ENCODE measurements at regions not wholly inside any gene's neighbourhood (a gene's known extent, or its start where the extent isn't known, plus 50 kb on each side); places are given as distances from the start of the nearest gene placed in this dataset.
A peak's percentile ranks its signal among the peaks of the same experiment; 100 is the strongest.

DNA sequence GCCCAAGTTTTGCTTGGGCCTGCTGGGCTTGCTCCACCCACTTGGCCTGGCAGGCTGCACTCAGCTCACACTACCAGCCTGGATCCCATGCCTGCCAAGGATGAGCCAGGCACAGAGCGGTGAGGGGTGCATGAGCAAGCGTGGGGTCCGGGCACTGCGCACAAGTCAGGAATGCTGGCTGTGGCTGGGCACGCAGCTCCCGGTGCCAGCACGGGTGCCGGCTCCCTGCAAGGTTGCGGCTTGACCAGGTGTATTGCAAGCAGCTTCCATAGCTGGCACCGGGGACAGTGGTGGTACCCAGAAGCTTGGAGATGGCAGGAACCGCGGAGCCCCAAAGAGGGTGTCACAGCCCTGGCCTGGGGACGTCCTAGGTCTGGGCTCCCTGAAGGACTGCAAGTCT lies 224.4 kb upstream of the NRIP1 start:
- Histone ChIP-seq H3K4me1 (no peaks in the 10 kb centered on the region), H3K4me3 (no peak overlapping the region), H3K27ac (replicated peaks) (no peak overlapping the region), H3K9me3 (replicated peaks) (no peaks in the 10 kb centered on the region), H3K27me3 (ENCODE audit: low read depth) (no peaks in the 10 kb centered on the region), H3K36me3 (no peaks in the 10 kb centered on the region)
- TF ChIP-seq, protein P1, sequence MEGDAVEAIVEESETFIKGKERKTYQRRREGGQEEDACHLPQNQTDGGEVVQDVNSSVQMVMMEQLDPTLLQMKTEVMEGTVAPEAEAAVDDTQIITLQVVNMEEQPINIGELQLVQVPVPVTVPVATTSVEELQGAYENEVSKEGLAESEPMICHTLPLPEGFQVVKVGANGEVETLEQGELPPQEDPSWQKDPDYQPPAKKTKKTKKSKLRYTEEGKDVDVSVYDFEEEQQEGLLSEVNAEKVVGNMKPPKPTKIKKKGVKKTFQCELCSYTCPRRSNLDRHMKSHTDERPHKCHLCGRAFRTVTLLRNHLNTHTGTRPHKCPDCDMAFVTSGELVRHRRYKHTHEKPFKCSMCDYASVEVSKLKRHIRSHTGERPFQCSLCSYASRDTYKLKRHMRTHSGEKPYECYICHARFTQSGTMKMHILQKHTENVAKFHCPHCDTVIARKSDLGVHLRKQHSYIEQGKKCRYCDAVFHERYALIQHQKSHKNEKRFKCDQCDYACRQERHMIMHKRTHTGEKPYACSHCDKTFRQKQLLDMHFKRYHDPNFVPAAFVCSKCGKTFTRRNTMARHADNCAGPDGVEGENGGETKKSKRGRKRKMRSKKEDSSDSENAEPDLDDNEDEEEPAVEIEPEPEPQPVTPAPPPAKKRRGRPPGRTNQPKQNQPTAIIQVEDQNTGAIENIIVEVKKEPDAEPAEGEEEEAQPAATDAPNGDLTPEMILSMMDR (IDR thresholded peaks at IDR 0.05; ENCODE audit: borderline replicate concordance) = no peak
- intact Hi-C loops (cut with micrococcal nuclease) = no loop called here
- DNase-seq = no peak

DNA sequence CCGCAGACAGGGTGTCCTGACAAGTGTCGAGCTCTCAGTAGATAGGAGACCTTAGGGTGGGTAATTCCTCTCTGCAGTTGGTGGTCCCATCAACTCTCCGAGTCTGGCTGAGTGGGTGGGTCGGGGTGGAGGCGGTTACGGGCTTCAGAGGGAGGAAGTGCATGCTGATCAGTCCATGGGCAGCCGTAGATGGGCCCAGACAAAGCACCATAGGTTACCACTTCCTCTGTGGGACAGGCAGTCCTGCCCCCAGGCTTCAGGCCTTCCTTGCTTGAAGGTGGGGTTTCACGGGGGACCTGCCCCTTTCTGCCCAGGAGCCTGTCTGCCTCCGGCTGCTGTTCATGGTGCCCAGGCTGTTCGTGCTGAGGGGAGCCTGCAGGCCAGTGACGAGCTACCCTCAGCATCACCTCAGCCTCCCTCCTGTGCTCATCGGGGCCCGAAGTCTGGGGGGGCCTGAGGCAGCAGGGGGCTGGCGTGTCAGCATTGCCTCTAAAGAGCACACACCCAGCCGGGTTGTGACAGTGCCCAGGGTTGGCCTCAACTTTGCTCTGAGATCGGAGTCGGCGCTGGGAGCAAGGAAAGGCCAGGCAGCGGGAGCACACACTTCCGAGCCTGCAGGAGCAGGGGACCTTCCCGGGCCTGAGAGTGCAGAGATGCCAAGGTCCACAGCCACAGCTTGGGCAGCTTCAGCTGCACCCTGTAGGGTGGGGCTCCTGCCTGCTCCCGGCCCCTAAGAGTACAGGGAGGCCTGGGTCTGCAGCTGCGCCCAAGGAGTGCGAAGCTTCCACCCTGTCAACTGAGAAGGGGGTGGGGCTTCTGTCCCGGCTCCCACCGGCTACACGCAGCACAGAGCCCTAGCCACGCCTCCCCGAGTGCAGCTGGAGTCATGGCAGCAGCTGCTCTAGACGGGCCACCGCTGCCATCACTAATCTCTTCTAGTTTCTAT lies 225.4 kb upstream of the NRIP1 start:
- intact Hi-C loops (cut with micrococcal nuclease) = no loop called here
- Histone ChIP-seq H3K27ac (replicated peaks) (no peak overlapping the region), H3K36me3 (no peaks in the 10 kb centered on the region), H3K4me3 (no peak overlapping the region), H3K4me1 (no peaks in the 10 kb centered on the region), H3K9me3 (replicated peaks) (no peaks in the 10 kb centered on the region), H3K27me3 (ENCODE audit: low read depth) (no peaks in the 10 kb centered on the region)
- TF ChIP-seq, protein P1 (IDR thresholded peaks at IDR 0.05; ENCODE audit: borderline replicate concordance) = no peak
- peak; percentile 16 for DNase-seq

DNA sequence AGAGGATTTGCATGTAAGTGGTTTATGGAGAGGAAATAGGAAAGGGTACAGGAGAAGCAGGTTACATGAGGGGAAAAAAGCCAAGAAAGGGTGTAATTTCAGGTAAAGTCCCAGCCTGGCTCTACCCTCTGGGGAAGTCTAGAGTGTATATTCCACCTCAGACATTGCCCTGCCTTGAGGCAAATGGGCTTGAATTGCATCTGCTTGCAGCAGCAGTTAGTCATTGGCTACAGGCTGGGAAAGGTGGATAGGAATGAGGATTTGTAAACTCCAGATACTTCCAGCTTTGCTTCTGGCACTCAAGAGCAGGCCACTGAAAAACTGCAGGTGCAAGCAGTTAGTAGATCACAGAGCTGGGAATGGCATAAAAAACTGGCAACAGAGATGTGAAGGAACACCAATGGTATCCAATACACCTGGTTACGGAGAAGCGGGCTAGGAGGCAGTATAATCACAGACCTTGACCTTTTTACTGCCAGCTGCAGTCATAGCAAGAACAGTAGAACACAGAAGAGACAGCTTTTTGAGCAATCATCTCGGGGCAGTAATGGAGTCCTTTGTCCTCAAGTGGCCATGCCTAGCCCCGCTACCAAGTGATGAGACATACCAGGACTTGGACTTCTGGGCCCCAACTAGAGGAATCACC lies 226.9 kb upstream of the NRIP1 start:
- DNase-seq = no peak
- Histone ChIP-seq H3K9me3 (replicated peaks) (no peaks in the 10 kb centered on the region), H3K4me1 (no peaks in the 10 kb centered on the region), H3K27me3 (ENCODE audit: low read depth) (no peaks in the 10 kb centered on the region), H3K4me3 (no peak overlapping the region), H3K27ac (replicated peaks) (no peak overlapping the region), H3K36me3 (no peaks in the 10 kb centered on the region)
- TF ChIP-seq, protein P1 (IDR thresholded peaks at IDR 0.05; ENCODE audit: borderline replicate concordance) = no peak
- intact Hi-C loops (cut with micrococcal nuclease) = no loop called here

DNA sequence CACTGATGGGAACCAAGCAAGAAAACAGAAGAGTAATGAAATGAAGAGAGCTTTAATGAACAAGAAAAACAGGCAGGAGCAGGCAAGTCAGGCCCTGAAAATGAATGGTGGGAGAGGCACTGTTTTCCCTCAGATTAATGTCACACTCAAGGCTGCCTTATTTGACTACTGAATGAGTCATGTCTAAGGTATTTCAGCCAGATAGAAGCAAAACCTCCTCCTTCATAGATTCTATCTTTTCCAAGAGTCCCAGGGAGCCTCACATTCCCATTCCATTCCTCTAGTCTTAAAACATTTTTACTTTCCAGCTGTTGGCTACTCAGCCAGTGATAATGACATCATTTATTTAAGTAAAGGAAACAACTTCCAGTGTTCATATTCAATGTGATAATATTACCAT lies 228.4 kb upstream of the NRIP1 start:
- no peaks in the 10 kb centered on the region for H3K27me3 ChIP-seq (ENCODE audit: low read depth)
- no peak overlapping the region for H3K4me3 ChIP-seq
- no peak for DNase-seq
- no peaks in the 10 kb centered on the region for H3K9me3 ChIP-seq (replicated peaks)
- H3K27ac ChIP-seq (replicated peaks) = no peak overlapping the region
- no peaks in the 10 kb centered on the region for H3K36me3 ChIP-seq
- no peaks in the 10 kb centered on the region for H3K4me1 ChIP-seq
- TF ChIP-seq, protein P1 (IDR thresholded peaks at IDR 0.05; ENCODE audit: borderline replicate concordance) = no peak
- intact Hi-C loops (cut with micrococcal nuclease) = no loop called here

DNA sequence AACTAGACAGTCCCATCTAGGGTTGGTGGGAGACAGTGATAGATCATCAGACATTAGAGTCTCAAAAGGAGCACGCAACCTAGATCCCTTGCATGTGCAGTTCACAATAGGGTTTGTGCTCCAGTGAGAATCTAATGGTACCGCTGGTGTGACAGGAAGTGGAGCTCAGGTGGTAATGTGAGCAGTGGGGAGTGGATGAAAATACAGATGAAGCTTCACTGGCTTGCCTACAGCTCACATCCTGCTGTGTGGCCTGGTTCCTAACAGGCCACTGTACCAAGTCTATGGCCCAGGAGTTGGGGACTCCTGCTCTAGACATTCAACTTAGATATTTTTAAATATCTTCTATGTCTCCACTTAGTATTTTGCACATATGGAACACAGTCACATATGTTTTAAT lies 231.1 kb upstream of the NRIP1 start:
- H3K27me3 ChIP-seq (ENCODE audit: low read depth) = no peaks in the 10 kb centered on the region
- no peaks in the 10 kb centered on the region for H3K9me3 ChIP-seq (replicated peaks)
- no peaks in the 10 kb centered on the region for H3K36me3 ChIP-seq
- no peak overlapping the region for H3K27ac ChIP-seq (replicated peaks)
- TF ChIP-seq, protein P1 (IDR thresholded peaks at IDR 0.05; ENCODE audit: borderline replicate concordance) = no peak
- H3K4me3 ChIP-seq = no peak overlapping the region
- intact Hi-C loops (cut with micrococcal nuclease) = no loop called here
- DNase-seq = no peak
- no peaks in the 10 kb centered on the region for H3K4me1 ChIP-seq

Data from left ventricle myocardium inferior (tissue), 1 donor.